GM13977 (cell line): ENCODE measurements at regions not wholly inside any gene's neighbourhood (a gene's known extent, or its start where the extent isn't known, plus 50 kb on each side); places are given as distances from the start of the nearest gene placed in this dataset.
"Not testable (repeated sequence)": the region's sequence is repeated elsewhere in the genome, so short reads cannot be mapped to it uniquely, and the experiment has no call there.

Source experiments
- DNase-seq: peaks from one replicate; pipeline ENCODE4 v3.0.0; 2012; ENCODE audit warnings: low spot score
- CTCF ChIP-seq: IDR thresholded peaks from 2 replicates; pipeline ENCODE4 v1.5.1; 2012; ENCODE audit warnings: mild to moderate bottlenecking, control low read depth; ENCODE audit not compliant: insufficient read depth; ENCODE audit errors: extremely low read depth, missing control alignments
- in situ Hi-C: fragments of 300-500 bp; cut with MboI; formaldehyde crosslinking; loops from one replicate; pipeline ENCODE4 v1.12.0; 2022; ENCODE audit warnings: low sequenced_read_pairs, low pct_unique_long_range_greater_than_20kb, mixed read lengths, inconsistent platforms; ENCODE audit not compliant: unreplicated experiment

- peak; percentile 93 for TF ChIP-seq CTCF
- in situ Hi-C loops: no loop called here
- DNase-seq: peak; percentile 29
Observed at GRCh38 chrX:27336466-27337091, 126.6 kb downstream of the PPP4R3C start.

- DNase-seq: no peak
- in situ Hi-C loops: no loop called here
- TF ChIP-seq CTCF: no peak
Observed at GRCh38 chrX:27321632-27322031, 141.5 kb downstream of the PPP4R3C start.

GRCh38 chrX:27309406-27309805 is 153.7 kb downstream of the PPP4R3C start:
- DNase-seq: no peak
- no peak for TF ChIP-seq CTCF
- in situ Hi-C loops: no loop called here

GRCh38 chrX:27307546-27307945 is 155.6 kb downstream of the PPP4R3C start:
- TF ChIP-seq CTCF: no peak
- DNase-seq: no peak
- in situ Hi-C loops: no loop called here

- DNase-seq, in situ Hi-C loops: not testable (repeated sequence)
Observed at GRCh38 chrX:27292552-27292951, 170.6 kb downstream of the PPP4R3C start.

GRCh38 chrX:27276751-27277150 is 186.4 kb downstream of the PPP4R3C start:
- no peak for TF ChIP-seq CTCF
- DNase-seq: no peak
- in situ Hi-C loops: no loop called here

- DNase-seq: no peak
- no peak for TF ChIP-seq CTCF
- in situ Hi-C loops: no loop called here
Observed at GRCh38 chrX:27254656-27255055, 208.5 kb downstream of the PPP4R3C start.
